ENCODE measurements at regions not wholly inside any gene's neighbourhood (a gene's known extent, or its start where the extent isn't known, plus 50 kb on each side); places are given as distances from the start of the nearest gene placed in this dataset.

- no peaks in the 10 kb centered on the region for H3K9me3 Mint-ChIP-seq
- peaks cover 37% of the 10 kb centered on the region for H3K27me3 Mint-ChIP-seq
- H3K4me3 Mint-ChIP-seq = no peak overlapping the region
- DNase-seq (no peak), ATAC-seq (no peak)
- no peak overlapping the region for H3K27ac Mint-ChIP-seq
- no peaks in the 10 kb centered on the region for H3K4me1 Mint-ChIP-seq
Measured at GRCh38 chr17:6179017-6179416, 108.8 kb downstream of the WSCD1 start.

DNA sequence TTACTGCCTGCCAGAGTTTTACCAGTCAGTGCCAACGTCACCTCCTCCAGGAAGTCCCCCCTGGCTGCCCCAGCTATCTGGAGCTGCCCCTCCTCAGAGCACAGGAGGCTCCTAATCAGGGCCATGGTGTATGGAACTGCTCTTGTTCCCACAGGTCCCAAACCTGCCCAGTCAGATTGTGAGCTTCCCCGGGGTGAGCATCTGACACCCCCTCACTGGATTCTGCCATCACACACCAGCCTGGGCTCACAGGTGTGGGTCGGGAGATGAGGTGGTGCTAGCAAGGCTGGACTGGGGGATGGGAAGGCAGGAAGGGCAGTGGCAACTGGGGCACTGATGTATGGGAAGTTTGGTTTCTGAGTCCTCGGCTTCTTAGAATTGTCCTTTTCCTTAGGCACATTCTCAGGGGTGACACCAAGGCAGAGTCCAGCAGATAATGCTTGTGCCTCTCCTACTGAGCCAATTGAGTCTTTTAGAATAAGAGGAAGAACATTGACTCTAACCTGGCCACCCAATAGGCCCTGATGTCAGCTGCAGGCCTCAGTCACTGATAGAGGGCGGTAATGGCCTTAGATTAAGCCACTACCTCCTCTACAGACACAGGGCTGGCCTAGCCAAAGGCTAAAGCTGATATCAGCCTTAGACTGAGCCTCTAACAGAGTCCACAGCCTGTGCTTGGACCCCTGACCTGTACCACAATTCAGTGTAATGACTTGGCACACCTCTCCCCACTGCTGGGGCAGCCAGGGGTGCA lies 107.9 kb downstream of the WSCD1 start:
- no peak for ATAC-seq

More for the DNA sequence above, 107.9 kb downstream of the WSCD1 start:
- no peak for DNase-seq
- no peaks in the 10 kb centered on the region for H3K4me1 Mint-ChIP-seq
- H3K9me3 Mint-ChIP-seq = no peaks in the 10 kb centered on the region
- no peak overlapping the region for H3K27ac Mint-ChIP-seq
- H3K4me3 Mint-ChIP-seq = no peak overlapping the region
- peaks cover 32% of the 10 kb centered on the region for H3K27me3 Mint-ChIP-seq
